Karpas-422 (cell line): ENCODE measurements at regions not wholly inside any gene's neighbourhood (a gene's known extent, or its start where the extent isn't known, plus 50 kb on each side); places are given as distances from the start of the nearest gene placed in this dataset.

ENCODE experiments used
- DNase-seq: peaks from one replicate; pipeline ENCODE4 v3.0.0-alpha.2; 2015
- H2AFZ ChIP-seq: fragments of 200-600 bp; sonication (generic); 2 replicates; pipeline ENCODE4 v1.6.1; 2014; ENCODE audit warnings: antibody characterized with exemption, low read length, mixed read lengths
- H3K27ac ChIP-seq: fragments of 200-600 bp; sonication (generic); 2 replicates; pipeline ENCODE4 v1.5.1; 2014; ENCODE audit warnings: mild to moderate bottlenecking, low read length, moderate library complexity
- H3K27me3 ChIP-seq: fragments of 200-600 bp; sonication (generic); 2 replicates; pipeline ENCODE4 v1.6.1; 2014; ENCODE audit warnings: low read length, mixed read lengths
- H3K36me3 ChIP-seq: fragments of 200-600 bp; sonication (generic); 2 replicates; pipeline ENCODE4 v1.6.1; 2014; ENCODE audit warnings: low read length, mixed read lengths; ENCODE audit not compliant: insufficient read depth
- H3K4me1 ChIP-seq: fragments of 200-600 bp; sonication (generic); 2 replicates; pipeline ENCODE4 v1.6.1; 2014; ENCODE audit warnings: mild to moderate bottlenecking, low read length, mixed read lengths
- H3K4me2 ChIP-seq: fragments of 200-600 bp; sonication (generic); 2 replicates; pipeline ENCODE4 v1.6.1; 2014; ENCODE audit warnings: low read length, low read depth, mild to moderate bottlenecking; ENCODE audit not compliant: poor library complexity, severe bottlenecking
- H3K4me3 ChIP-seq: fragments of 200-600 bp; sonication (generic); 2 replicates; pipeline ENCODE4 v1.5.1; 2014; ENCODE audit warnings: mild to moderate bottlenecking, antibody characterized with exemption, low read length, mixed read lengths
- H3K79me2 ChIP-seq: fragments of 200-600 bp; sonication (generic); 2 replicates; pipeline ENCODE4 v1.6.1; 2014; ENCODE audit warnings: mild to moderate bottlenecking, low read length, mixed read lengths
- H3K9ac ChIP-seq: fragments of 200-600 bp; sonication (generic); 2 replicates; pipeline ENCODE4 v1.6.0; 2014; ENCODE audit warnings: low read length
- H3K9me2 ChIP-seq: fragments of 200-600 bp; sonication (generic), shearing (Covaris generic); replicated peaks from 2 replicates; pipeline ENCODE4 v1.6.0; 2014; ENCODE audit warnings: mild to moderate bottlenecking, low read length, moderate library complexity; ENCODE audit not compliant: insufficient read depth
- H3K9me3 ChIP-seq: fragments of 300-700, 200-600 bp; sonication (generic); 2 replicates; pipeline ENCODE4 v1.6.1; 2014; ENCODE audit warnings: low read length, mixed read lengths
- H4K20me1 ChIP-seq: fragments of 200-600 bp; sonication (generic); 2 replicates; pipeline ENCODE4 v1.6.1; 2014; ENCODE audit warnings: mild to moderate bottlenecking, antibody characterized with exemption, low read length, low read depth; ENCODE audit not compliant: insufficient read depth

- Histone ChIP-seq H3K27ac (no peak overlapping the region), H3K4me3 (no peak overlapping the region), H3K27me3 (no peaks in the 10 kb centered on the region), H4K20me1 (no peaks in the 10 kb centered on the region), H3K4me1 (no peaks in the 10 kb centered on the region), H3K9ac (no peak overlapping the region), H2AFZ (no peak overlapping the region), H3K4me2 (no peak overlapping the region), H3K36me3 (no peaks in the 10 kb centered on the region), H3K79me2 (no peaks in the 10 kb centered on the region), H3K9me2 (no peaks in the 10 kb centered on the region), H3K9me3 (no peaks in the 10 kb centered on the region)
- DNase-seq: no peak
Measured at GRCh38 chr4:14742054-14742453, 260.2 kb upstream of the CPEB2 start.

GRCh38 chr4:14743172-14743571, 259.1 kb upstream of the CPEB2 start:
- no peak overlapping the region for H3K27ac ChIP-seq
- no peak overlapping the region for H3K4me3 ChIP-seq
- no peaks in the 10 kb centered on the region for H3K36me3 ChIP-seq
- H2AFZ ChIP-seq: no peak overlapping the region
- no peaks in the 10 kb centered on the region for H3K79me2 ChIP-seq
- H3K9me3 ChIP-seq: no peaks in the 10 kb centered on the region
- no peaks in the 10 kb centered on the region for H4K20me1 ChIP-seq
- no peak for DNase-seq
- no peaks in the 10 kb centered on the region for H3K9me2 ChIP-seq
- H3K27me3 ChIP-seq: no peaks in the 10 kb centered on the region
- H3K4me2 ChIP-seq: no peak overlapping the region
- no peak overlapping the region for H3K9ac ChIP-seq
- no peaks in the 10 kb centered on the region for H3K4me1 ChIP-seq

- Histone ChIP-seq H3K27me3 (no peaks in the 10 kb centered on the region), H3K9me3 (no peaks in the 10 kb centered on the region), H3K9ac (no peak overlapping the region), H3K4me1 (no peaks in the 10 kb centered on the region), H3K27ac (no peak overlapping the region), H3K79me2 (no peaks in the 10 kb centered on the region), H4K20me1 (no peaks in the 10 kb centered on the region), H3K9me2 (no peaks in the 10 kb centered on the region), H2AFZ (no peak overlapping the region), H3K4me3 (no peak overlapping the region), H3K36me3 (no peaks in the 10 kb centered on the region), H3K4me2 (no peak overlapping the region)
- DNase-seq: no peak
Measured at GRCh38 chr4:14743601-14744000, 258.7 kb upstream of the CPEB2 start.

- Histone ChIP-seq H3K79me2 (no peaks in the 10 kb centered on the region), H3K9me2 (no peaks in the 10 kb centered on the region), H3K9me3 (no peaks in the 10 kb centered on the region), H3K4me2 (no peak overlapping the region), H3K36me3 (no peaks in the 10 kb centered on the region), H3K27ac (no peak overlapping the region), H3K9ac (no peak overlapping the region), H2AFZ (no peak overlapping the region), H4K20me1 (no peaks in the 10 kb centered on the region), H3K27me3 (no peaks in the 10 kb centered on the region), H3K4me1 (no peaks in the 10 kb centered on the region), H3K4me3 (no peak overlapping the region)
- no peak for DNase-seq
Measured at GRCh38 chr4:14744346-14744745, 257.9 kb upstream of the CPEB2 start.

GRCh38 chr4:14749910-14750309, 252.4 kb upstream of the CPEB2 start:
- H3K9me3 ChIP-seq: peaks cover 4% of the 10 kb centered on the region
- H3K9me2 ChIP-seq: no peaks in the 10 kb centered on the region
- no peak overlapping the region for H3K27ac ChIP-seq
- no peak overlapping the region for H3K9ac ChIP-seq
- no peaks in the 10 kb centered on the region for H3K36me3 ChIP-seq
- no peaks in the 10 kb centered on the region for H3K4me1 ChIP-seq
- no peak overlapping the region for H2AFZ ChIP-seq
- H3K4me3 ChIP-seq: no peak overlapping the region
- H3K79me2 ChIP-seq: no peaks in the 10 kb centered on the region
- no peaks in the 10 kb centered on the region for H3K27me3 ChIP-seq
- no peak for DNase-seq
- H4K20me1 ChIP-seq: no peaks in the 10 kb centered on the region
- H3K4me2 ChIP-seq: no peak overlapping the region

GRCh38 chr4:14752341-14753046, 249.8 kb upstream of the CPEB2 start:
- Histone ChIP-seq H3K4me1 (no peaks in the 10 kb centered on the region), H3K36me3 (no peaks in the 10 kb centered on the region), H3K4me2 (no peak overlapping the region), H4K20me1 (no peaks in the 10 kb centered on the region), H3K9ac (no peak overlapping the region), H3K9me2 (no peaks in the 10 kb centered on the region), H3K9me3 (peaks cover 4% of the 10 kb centered on the region), H3K79me2 (no peaks in the 10 kb centered on the region), H2AFZ (no peak overlapping the region), H3K27me3 (no peaks in the 10 kb centered on the region), H3K4me3 (no peak overlapping the region), H3K27ac (no peak overlapping the region)
- DNase-seq: no peak

- Histone ChIP-seq H3K4me2 (no peak overlapping the region), H3K9ac (no peak overlapping the region)
- no peak for DNase-seq
Measured at GRCh38 chr4:14767142-14767541, 235.1 kb upstream of the CPEB2 start.

GRCh38 chr4:14768449-14768848, 233.8 kb upstream of the CPEB2 start:
- Histone ChIP-seq H3K27me3 (no peaks in the 10 kb centered on the region), H3K4me2 (no peak overlapping the region), H3K9ac (no peak overlapping the region), H3K27ac (no peak overlapping the region), H3K4me1 (no peaks in the 10 kb centered on the region), H4K20me1 (no peaks in the 10 kb centered on the region), H2AFZ (no peak overlapping the region), H3K4me3 (no peak overlapping the region), H3K9me2 (no peaks in the 10 kb centered on the region), H3K36me3 (no peaks in the 10 kb centered on the region), H3K9me3 (no peaks in the 10 kb centered on the region), H3K79me2 (no peaks in the 10 kb centered on the region)
- DNase-seq: no peak

More at GRCh38 chr4:14767142-14767541, 235.1 kb upstream of the CPEB2 start:
- H3K9me3 ChIP-seq: no peaks in the 10 kb centered on the region
- no peaks in the 10 kb centered on the region for H3K79me2 ChIP-seq
- H3K4me1 ChIP-seq: no peaks in the 10 kb centered on the region
- no peaks in the 10 kb centered on the region for H4K20me1 ChIP-seq
- no peak overlapping the region for H3K4me3 ChIP-seq
- no peaks in the 10 kb centered on the region for H3K27me3 ChIP-seq
- no peak overlapping the region for H2AFZ ChIP-seq
- H3K9me2 ChIP-seq: no peaks in the 10 kb centered on the region
- H3K27ac ChIP-seq: no peak overlapping the region
- H3K36me3 ChIP-seq: no peaks in the 10 kb centered on the region
